AG10803 (cell line): ENCODE measurements at regions not wholly inside any gene's neighbourhood (a gene's known extent, or its start where the extent isn't known, plus 50 kb on each side); places are given as distances from the start of the nearest gene placed in this dataset.
"Not testable (repeated sequence)": the region's sequence is repeated elsewhere in the genome, so short reads cannot be mapped to it uniquely, and the experiment has no call there.

ENCODE experiments used
- DNase-seq: peaks from one replicate; pipeline ENCODE4 v3.0.0; 2010; ENCODE audit warnings: low read depth
- H3K4me3 ChIP-seq: 2 replicates; pipeline ENCODE4 v1.5.1; 2011; ENCODE audit warnings: mild to moderate bottlenecking, low read length, control low read depth
- CTCF ChIP-seq: conservative IDR thresholded peaks from 2 replicates; pipeline ENCODE4 v1.5.1; 2011; ENCODE audit warnings: mild to moderate bottlenecking, low read length, control low read depth, inconsistent platforms

GRCh38 chrX:34493086-34493485, 164.0 kb downstream of the TMEM47 start:
- TF ChIP-seq CTCF = no peak
- H3K4me3 ChIP-seq = no peak overlapping the region
- DNase-seq = no peak

GRCh38 chrX:34491126-34491525, 166.0 kb downstream of the TMEM47 start:
- TF ChIP-seq CTCF = no peak

GRCh38 chrX:34487364-34487763, 169.7 kb downstream of the TMEM47 start:
- TF ChIP-seq CTCF = no peak
- no peak for DNase-seq
- no peak overlapping the region for H3K4me3 ChIP-seq

More at GRCh38 chrX:34491126-34491525, 166.0 kb downstream of the TMEM47 start:
- no peak for DNase-seq
- H3K4me3 ChIP-seq = no peak overlapping the region

GRCh38 chrX:34483980-34484379, 173.1 kb downstream of the TMEM47 start:
- no peak for DNase-seq
- TF ChIP-seq CTCF = no peak
- H3K4me3 ChIP-seq = no peak overlapping the region

- DNase-seq = no peak
- H3K4me3 ChIP-seq = no peak overlapping the region
- TF ChIP-seq CTCF = no peak
These were observed 186.6 kb downstream of the TMEM47 start for GRCh38 chrX:34470507-34470906.

- no peak overlapping the region for H3K4me3 ChIP-seq
- no peak for DNase-seq
- TF ChIP-seq CTCF = no peak
These were observed 189.6 kb downstream of the TMEM47 start for GRCh38 chrX:34467437-34467836.

GRCh38 chrX:34463220-34463619, 193.9 kb downstream of the TMEM47 start:
- not testable (repeated sequence) for H3K4me3 ChIP-seq, DNase-seq

- not testable (repeated sequence) for DNase-seq, H3K4me3 ChIP-seq
These were observed 199.2 kb downstream of the TMEM47 start for GRCh38 chrX:34457850-34458249.
